A673 (cell line): ENCODE measurements at regions not wholly inside any gene's neighbourhood (a gene's known extent, or its start where the extent isn't known, plus 50 kb on each side); places are given as distances from the start of the nearest gene placed in this dataset.

Experiments used
- BruUV-seq: library from RNA; stranded (reverse); fragments of 400-500 nt; replicated peaks from 2 replicates; lab custom pipeline; 2021; lab: Mats Ljungman, UMichigan
- CTCF ChIA-PET: fragments of 300-600 bp; sonication (Branson Sonifier 250); formaldehyde crosslinking; loops from one replicate; lab custom pipeline; 2022; ENCODE audit warnings: antibody characterized with exemption; lab: Charles Lee
- POLR2A ChIA-PET: fragments of 300-600 bp; sonication (Branson Sonifier 250); formaldehyde crosslinking; loops from one replicate; lab custom pipeline; 2022; ENCODE audit warnings: antibody characterized with exemption; ENCODE audit not compliant: low non-redundant PET; lab: Charles Lee
- DNase-seq: peaks from one replicate; pipeline ENCODE4 v3.0.0-alpha.2; 2015; ENCODE audit warnings: low spot score
- H3K27ac ChIP-seq: fragments of 200-600 bp; sonication (generic); 2 replicates; pipeline ENCODE4 v1.5.1; 2016; ENCODE audit warnings: mixed run types, low read depth, mild to moderate bottlenecking, mixed read lengths, antibody characterized with exemption, low read length; ENCODE audit not compliant: poor library complexity, severe bottlenecking
- H3K27me3 ChIP-seq: fragments of 200-600 bp; sonication (generic); replicated peaks from 2 replicates; pipeline ENCODE4 v1.6.1; 2017; ENCODE audit warnings: mixed run types, low read depth, mild to moderate bottlenecking, mixed read lengths, antibody characterized with exemption, low read length; ENCODE audit not compliant: insufficient read depth, poor library complexity
- H3K36me3 ChIP-seq: fragments of 200-600 bp; sonication (generic); 2 replicates; pipeline ENCODE4 v1.6.1; 2016; ENCODE audit warnings: mixed run types, mild to moderate bottlenecking, mixed read lengths, antibody characterized with exemption, low read length; ENCODE audit not compliant: insufficient read depth, poor library complexity, severe bottlenecking
- H3K4me1 ChIP-seq: fragments of 200-600 bp; sonication (generic); 2 replicates; pipeline ENCODE4 v1.6.1; 2017; ENCODE audit warnings: mixed run types, mild to moderate bottlenecking, mixed read lengths, antibody characterized with exemption, low read length; ENCODE audit not compliant: insufficient read depth, poor library complexity, severe bottlenecking
- H3K4me3 ChIP-seq: fragments of 200-600 bp; sonication (generic); 2 replicates; pipeline ENCODE4 v1.5.1; 2016; ENCODE audit warnings: low read depth, mixed run types, mild to moderate bottlenecking, mixed read lengths, low read length; ENCODE audit not compliant: poor library complexity, severe bottlenecking
- H3K9me3 ChIP-seq: fragments of 200-600 bp; sonication (generic); 2 replicates; pipeline ENCODE4 v1.6.1; 2016; ENCODE audit warnings: mixed run types, low read depth, mild to moderate bottlenecking, mixed read lengths, antibody characterized with exemption, low read length; ENCODE audit not compliant: poor library complexity, severe bottlenecking
- CTCF ChIP-seq: fragments of 300-800, 200-600 bp; sonication (generic); conservative IDR thresholded peaks from 2 replicates; pipeline ENCODE4 v1.5.1; 2017; ENCODE audit warnings: low read depth, mild to moderate bottlenecking, antibody characterized with exemption, low read length, moderate library complexity, mixed read lengths
- EZH2 ChIP-seq: fragments of 200-600 bp; sonication (generic); IDR thresholded peaks from 2 replicates; pipeline ENCODE4 v1.6.1; 2017; ENCODE audit warnings: borderline replicate concordance, low read depth, mild to moderate bottlenecking, mixed read lengths, antibody characterized with exemption, low read length; ENCODE audit not compliant: poor library complexity, severe bottlenecking
- intact Hi-C: fragments of 100-400 bp; cut with micrococcal nuclease; formaldehyde crosslinking; loops from one replicate; pipeline ENCODE4 v1.10.0; 2022; ENCODE audit not compliant: unreplicated experiment

GRCh38 chr22:46082633-46083032, 67.7 kb upstream of the PPARA start:
- Histone ChIP-seq H3K9me3 (no peaks in the 10 kb centered on the region), H3K4me3 (peak overlapping the region; percentile 85), H3K27me3 (no peaks in the 10 kb centered on the region), H3K27ac (peak overlapping the region; percentile 97), H3K4me1 (peaks cover 80% of the 10 kb centered on the region), H3K36me3 (peaks cover 53% of the 10 kb centered on the region)
- BruUV-seq, result no TSS peak
- ChIA-PET POLR2A (no interaction called here), CTCF (no interaction called here)
- no peak for TF ChIP-seq EZH2
- no peak for TF ChIP-seq CTCF
- no peak for DNase-seq
- intact Hi-C loops, result no loop called here

- CTCF ChIA-PET, result no interaction called here
- BruUV-seq, result no TSS peak
- Histone ChIP-seq H3K4me3 (peak overlapping the region; percentile 85), H3K27ac (peak overlapping the region; percentile 97), H3K27me3 (no peaks in the 10 kb centered on the region), H3K36me3 (peaks cover 63% of the 10 kb centered on the region), H3K9me3 (no peaks in the 10 kb centered on the region), H3K4me1 (peaks cover 80% of the 10 kb centered on the region)
- DNase-seq, result no peak
- intact Hi-C loops, result no loop called here
- TF ChIP-seq EZH2, result no peak
- TF ChIP-seq CTCF, result no peak
- POLR2A ChIA-PET, result interaction anchor here (0.5 kb wide), 1 partner anchor 11 kb away, joined by 15 read pairs; no protein-coding TSS in a partner anchor
These were observed 66.7 kb upstream of the PPARA start for GRCh38 chr22:46083383-46084350.

GRCh38 chr22:46084376-46084775, 66.0 kb upstream of the PPARA start:
- Histone ChIP-seq H3K4me1 (peaks cover 80% of the 10 kb centered on the region), H3K27me3 (no peaks in the 10 kb centered on the region), H3K9me3 (no peaks in the 10 kb centered on the region), H3K27ac (peak overlapping the region; percentile 97), H3K36me3 (peaks cover 71% of the 10 kb centered on the region), H3K4me3 (peak overlapping the region; percentile 33)
- POLR2A ChIA-PET, result no interaction called here
- no TSS peak for BruUV-seq
- CTCF ChIA-PET, result no interaction called here
- DNase-seq, result no peak
- intact Hi-C loops, result no loop called here
- TF ChIP-seq EZH2, result no peak
- no peak for TF ChIP-seq CTCF
